ENCODE measurements at regions not wholly inside any gene's neighbourhood (a gene's known extent, or its start where the extent isn't known, plus 50 kb on each side); places are given as distances from the start of the nearest gene placed in this dataset.

DNA sequence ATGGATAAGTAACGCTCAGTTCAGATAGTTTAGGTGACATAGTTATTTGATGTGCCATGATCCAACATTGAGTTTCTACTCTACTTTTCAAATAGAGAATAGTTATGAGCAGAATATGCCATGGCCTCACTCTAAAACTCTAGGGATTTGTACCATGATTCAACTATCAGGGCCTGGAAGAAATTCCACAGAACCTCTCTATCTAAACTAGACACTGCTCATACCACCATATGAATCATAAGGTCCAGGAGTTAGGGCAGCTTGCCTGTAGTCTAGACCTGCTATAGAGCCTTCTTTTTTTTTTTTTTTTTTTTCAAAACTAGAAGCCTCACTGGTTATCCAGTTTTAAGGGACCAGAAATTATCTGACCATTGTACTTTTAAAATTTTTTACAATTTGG is 571.8 kb upstream of the IMPG1 start:
- Mint-ChIP-seq H3K9me3 (peaks cover 0 to 7% (median 2%) of the 10 kb centered on the region in 11 donors), H3K4me1 (no peaks in the 10 kb centered on the region), H3K27me3 (no peaks in the 10 kb centered on the region), H3K4me3 (no peak overlapping the region), H3K27ac (no peak overlapping the region), H3K36me3 (no peaks in the 10 kb centered on the region)
- Histone ChIP-seq H3K9me3 (ENCODE audit: control insufficient read depth in 2 of 3, low read length in 3 of 3) (no peaks in the 10 kb centered on the region), H3K27me3 (ENCODE audit: control insufficient read depth in 2 of 2, insufficient read depth in 2 of 2, low read length in 2 of 2) (no peaks in the 10 kb centered on the region), H3K27ac (ENCODE audit: low read depth, low read length) (no peak overlapping the region), H3K4me3 (ENCODE audit: low read length) (no peak overlapping the region), H3K36me3 (ENCODE audit: control insufficient read depth in 2 of 3, insufficient read depth in 3 of 3, low read length in 3 of 3) (no peaks in the 10 kb centered on the region), H3K4me1 (ENCODE audit: control insufficient read depth in 2 of 2, insufficient read depth in 2 of 2, low read length in 2 of 2) (no peaks in the 10 kb centered on the region)
- intact Hi-C loops (cut with micrococcal nuclease): no loop called here
- POLR2A ChIA-PET: no interaction called here
- CTCF ChIA-PET: no interaction called here
- ATAC-seq: no peak
- no peak for DNase-seq

DNA sequence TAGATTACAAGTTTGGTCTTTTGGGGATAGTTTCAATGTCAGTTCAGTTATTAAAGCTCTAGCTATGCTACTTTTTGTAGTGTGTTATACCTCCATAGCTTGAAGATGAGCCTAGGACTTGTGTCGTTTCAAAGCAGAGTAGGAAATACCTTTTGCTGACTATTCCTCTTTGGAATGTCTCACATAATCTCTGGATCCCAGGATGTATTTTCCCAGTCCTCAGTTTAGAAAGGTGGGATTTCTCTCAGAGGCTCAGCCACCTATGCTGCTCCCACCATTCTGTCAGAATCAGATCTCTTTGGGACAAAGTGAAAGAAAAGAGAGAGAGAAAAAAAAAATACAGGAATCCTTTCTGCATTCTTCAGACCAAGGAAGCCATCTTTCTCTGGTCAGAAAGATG is 567.5 kb upstream of the IMPG1 start:
- no peak for DNase-seq
- H3K27me3 ChIP-seq (ENCODE audit: control insufficient read depth in 2 of 2, insufficient read depth in 2 of 2, low read length in 2 of 2): no peaks in the 10 kb centered on the region
- no peak for ATAC-seq
- no peak overlapping the region for H3K27ac ChIP-seq (ENCODE audit: low read depth, low read length)
- Mint-ChIP-seq H3K27me3 (no peaks in the 10 kb centered on the region), H3K36me3 (no peaks in the 10 kb centered on the region), H3K4me3 (no peak overlapping the region), H3K9me3 (peaks cover 0 to 10% (median 0%) of the 10 kb centered on the region in 11 donors), H3K4me1 (no peaks in the 10 kb centered on the region), H3K27ac (no peak overlapping the region)
- no peaks in the 10 kb centered on the region for H3K36me3 ChIP-seq (ENCODE audit: control insufficient read depth in 2 of 3, insufficient read depth in 3 of 3, low read length in 3 of 3)
- ChIA-PET CTCF (no interaction called here), POLR2A (no interaction called here)
- H3K9me3 ChIP-seq (ENCODE audit: control insufficient read depth in 2 of 3, low read length in 3 of 3): no peaks in the 10 kb centered on the region
- H3K4me3 ChIP-seq (ENCODE audit: low read length): no peak overlapping the region
- intact Hi-C loops (cut with micrococcal nuclease): no loop called here
- H3K4me1 ChIP-seq (ENCODE audit: control insufficient read depth in 2 of 2, insufficient read depth in 2 of 2, low read length in 2 of 2): no peaks in the 10 kb centered on the region

DNA sequence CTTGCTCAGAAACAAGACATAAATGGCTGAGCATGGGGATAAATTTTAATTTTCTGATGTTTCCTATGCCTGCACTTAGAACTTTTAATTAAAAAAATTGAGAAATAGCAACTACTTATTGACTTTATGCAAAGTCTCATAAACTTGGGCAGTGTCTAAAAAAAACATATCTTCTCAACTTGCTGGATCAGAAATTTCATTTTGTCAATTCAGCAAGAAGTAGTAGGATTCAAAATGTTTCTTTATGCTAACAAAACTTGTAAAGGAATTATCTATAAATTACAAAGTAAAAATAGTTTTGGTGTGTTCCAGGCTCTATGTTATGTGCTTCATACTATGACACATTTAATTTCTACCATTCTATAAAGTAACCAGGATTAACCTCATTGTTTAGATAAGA is 562.2 kb upstream of the IMPG1 start:
- intact Hi-C loops (cut with micrococcal nuclease): no loop called here
- no peaks in the 10 kb centered on the region for H3K36me3 ChIP-seq (ENCODE audit: control insufficient read depth in 2 of 3, insufficient read depth in 3 of 3, low read length in 3 of 3)
- H3K4me3 ChIP-seq (ENCODE audit: low read length): no peak overlapping the region
- POLR2A ChIA-PET: no interaction called here
- Mint-ChIP-seq H3K4me1 (no peaks in the 10 kb centered on the region), H3K9me3 (peaks cover 0 to 10% (median 4%) of the 10 kb centered on the region in 11 donors), H3K4me3 (no peak overlapping the region), H3K27me3 (no peaks in the 10 kb centered on the region), H3K27ac (no peak overlapping the region), H3K36me3 (no peaks in the 10 kb centered on the region)
- no peak overlapping the region for H3K27ac ChIP-seq (ENCODE audit: low read depth, low read length)
- H3K27me3 ChIP-seq (ENCODE audit: control insufficient read depth in 2 of 2, insufficient read depth in 2 of 2, low read length in 2 of 2): no peaks in the 10 kb centered on the region
- no peaks in the 10 kb centered on the region for H3K9me3 ChIP-seq (ENCODE audit: control insufficient read depth in 2 of 3, low read length in 3 of 3)
- DNase-seq: no peak
- no peaks in the 10 kb centered on the region for H3K4me1 ChIP-seq (ENCODE audit: control insufficient read depth in 2 of 2, insufficient read depth in 2 of 2, low read length in 2 of 2)
- CTCF ChIA-PET: no interaction called here
- ATAC-seq: no peak

DNA sequence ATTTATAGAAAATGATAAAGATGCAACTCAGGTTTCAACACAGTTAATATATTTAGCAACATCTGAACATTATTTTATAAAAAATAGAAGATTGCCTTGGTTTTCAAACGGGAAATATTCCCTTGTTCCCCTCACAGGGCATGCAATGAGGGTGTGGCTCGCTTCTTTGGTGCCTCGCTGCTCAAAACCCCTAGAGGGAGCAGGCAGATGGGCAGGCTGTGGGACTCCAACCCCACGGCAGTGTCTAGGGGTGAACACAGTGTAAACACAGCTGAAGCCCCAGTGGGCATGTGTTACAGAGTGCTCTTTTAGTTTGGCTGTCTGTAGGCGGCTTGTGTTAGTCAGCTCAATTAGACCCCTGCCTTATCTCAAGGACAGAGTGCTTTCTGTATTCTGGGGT is 560.8 kb upstream of the IMPG1 start:
- H3K27me3 Mint-ChIP-seq: no peaks in the 10 kb centered on the region
- Histone ChIP-seq H3K27ac (ENCODE audit: low read depth, low read length) (no peak overlapping the region), H3K4me1 (ENCODE audit: control insufficient read depth in 2 of 2, insufficient read depth in 2 of 2, low read length in 2 of 2) (no peaks in the 10 kb centered on the region), H3K27me3 (ENCODE audit: control insufficient read depth in 2 of 2, insufficient read depth in 2 of 2, low read length in 2 of 2) (no peaks in the 10 kb centered on the region), H3K4me3 (ENCODE audit: low read length) (no peak overlapping the region), H3K9me3 (ENCODE audit: control insufficient read depth in 2 of 3, low read length in 3 of 3) (no peaks in the 10 kb centered on the region), H3K36me3 (ENCODE audit: control insufficient read depth in 2 of 3, insufficient read depth in 3 of 3, low read length in 3 of 3) (no peaks in the 10 kb centered on the region)
- ChIA-PET POLR2A (no interaction called here), CTCF (no interaction called here)
- no peaks in the 10 kb centered on the region for H3K36me3 Mint-ChIP-seq
- peaks cover 0 to 13% (median 4%) of the 10 kb centered on the region in 11 donors for H3K9me3 Mint-ChIP-seq
- intact Hi-C loops (cut with micrococcal nuclease): no loop called here
- no peak overlapping the region for H3K4me3 Mint-ChIP-seq
- ATAC-seq: no peak
- no peaks in the 10 kb centered on the region for H3K4me1 Mint-ChIP-seq
- no peak overlapping the region for H3K27ac Mint-ChIP-seq
- no peak for DNase-seq

DNA sequence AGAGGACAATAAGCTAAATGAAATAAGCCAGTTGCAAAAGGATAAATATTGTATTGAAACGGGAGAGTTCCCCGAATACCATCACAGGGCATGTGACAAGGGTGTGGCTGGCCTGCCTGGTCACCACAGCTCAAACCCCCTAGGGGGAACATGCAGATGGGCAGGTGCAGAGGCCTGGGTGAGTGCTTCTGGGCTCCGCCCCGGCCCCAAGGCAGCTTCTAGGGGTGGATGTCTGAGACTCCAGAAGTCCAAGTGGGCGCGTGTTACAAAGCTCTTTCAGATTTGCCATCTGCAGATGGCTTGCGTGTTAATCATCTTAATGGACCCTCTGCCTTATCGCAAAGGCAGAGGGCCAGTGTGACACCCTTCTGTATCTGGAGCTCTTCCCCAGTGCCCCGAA is 559.2 kb upstream of the IMPG1 start:
- Mint-ChIP-seq H3K36me3 (peaks cover 0 to 4% (median 0%) of the 10 kb centered on the region in 5 donors), H3K4me3 (no peak overlapping the region), H3K9me3 (peaks cover 0 to 21% (median 8%) of the 10 kb centered on the region in 11 donors), H3K27me3 (no peaks in the 10 kb centered on the region), H3K27ac (no peak overlapping the region), H3K4me1 (no peaks in the 10 kb centered on the region)
- Histone ChIP-seq H3K9me3 (ENCODE audit: control insufficient read depth in 2 of 3, low read length in 3 of 3) (no peaks in the 10 kb centered on the region), H3K4me1 (ENCODE audit: control insufficient read depth in 2 of 2, insufficient read depth in 2 of 2, low read length in 2 of 2) (no peaks in the 10 kb centered on the region), H3K36me3 (ENCODE audit: control insufficient read depth in 2 of 3, insufficient read depth in 3 of 3, low read length in 3 of 3) (no peaks in the 10 kb centered on the region), H3K27me3 (ENCODE audit: control insufficient read depth in 2 of 2, insufficient read depth in 2 of 2, low read length in 2 of 2) (no peaks in the 10 kb centered on the region), H3K27ac (ENCODE audit: low read depth, low read length) (no peak overlapping the region), H3K4me3 (ENCODE audit: low read length) (no peak overlapping the region)
- ATAC-seq (no peak), DNase-seq (no peak)
- intact Hi-C loops (cut with micrococcal nuclease): no loop called here
- ChIA-PET CTCF (no interaction called here), POLR2A (no interaction called here)

DNA sequence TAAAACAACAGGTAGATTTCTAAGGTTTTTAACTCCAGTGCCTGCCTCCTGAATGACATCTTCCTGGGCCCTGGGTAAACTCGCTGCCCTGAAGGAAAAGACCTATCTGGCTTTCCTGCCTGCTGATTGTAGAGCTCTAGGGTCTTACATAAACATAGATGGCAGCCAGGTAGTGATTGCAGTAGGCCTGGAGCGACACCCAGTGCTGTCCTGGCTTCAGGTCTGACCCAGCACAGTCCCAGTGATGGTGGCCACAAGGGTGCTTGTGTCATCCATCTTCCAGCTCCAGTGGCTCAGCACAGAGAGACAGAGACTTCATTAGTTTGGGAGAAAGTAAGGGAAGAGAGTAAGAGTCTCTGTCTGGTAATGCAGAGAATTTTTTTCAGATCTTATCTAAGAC is 542.9 kb upstream of the IMPG1 start:
- no peak overlapping the region for H3K27ac Mint-ChIP-seq
- ATAC-seq (no peak), DNase-seq (no peak)
- H3K27me3 Mint-ChIP-seq: no peaks in the 10 kb centered on the region
- H3K4me3 Mint-ChIP-seq: no peak overlapping the region
- Histone ChIP-seq H3K9me3 (ENCODE audit: control insufficient read depth in 2 of 3, low read length in 3 of 3) (no peaks in the 10 kb centered on the region), H3K27ac (ENCODE audit: low read depth, low read length) (no peak overlapping the region), H3K36me3 (ENCODE audit: control insufficient read depth in 2 of 3, insufficient read depth in 3 of 3, low read length in 3 of 3) (no peaks in the 10 kb centered on the region), H3K4me1 (ENCODE audit: control insufficient read depth in 2 of 2, insufficient read depth in 2 of 2, low read length in 2 of 2) (no peaks in the 10 kb centered on the region), H3K27me3 (ENCODE audit: control insufficient read depth in 2 of 2, insufficient read depth in 2 of 2, low read length in 2 of 2) (no peaks in the 10 kb centered on the region), H3K4me3 (ENCODE audit: low read length) (no peak overlapping the region)
- H3K4me1 Mint-ChIP-seq: no peaks in the 10 kb centered on the region
- intact Hi-C loops (cut with micrococcal nuclease): no loop called here
- no peaks in the 10 kb centered on the region for H3K36me3 Mint-ChIP-seq
- peaks cover 0 to 11% (median 3%) of the 10 kb centered on the region in 11 donors for H3K9me3 Mint-ChIP-seq
- POLR2A ChIA-PET: no interaction called here
- CTCF ChIA-PET: no interaction called here

DNA sequence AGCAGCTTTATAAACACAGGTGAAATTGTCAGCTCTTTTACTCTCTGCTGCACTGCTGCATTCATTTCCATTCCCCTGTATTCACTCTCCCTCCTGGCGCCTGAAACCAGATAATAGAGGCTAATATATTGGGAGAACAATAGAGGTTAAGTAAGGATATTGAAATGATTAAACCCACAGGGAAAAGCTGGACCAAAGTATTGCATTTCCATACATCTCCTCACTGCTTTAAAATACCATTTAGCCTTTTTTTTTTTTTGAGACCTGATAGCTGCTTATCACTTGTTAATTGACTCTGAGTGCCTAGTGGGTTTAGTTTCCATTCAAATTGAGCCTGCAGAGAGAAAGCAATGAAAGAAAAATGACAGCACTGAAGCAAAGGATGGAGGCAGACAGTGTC is 540.5 kb upstream of the IMPG1 start:
- H3K4me1 ChIP-seq (ENCODE audit: control insufficient read depth in 2 of 2, insufficient read depth in 2 of 2, low read length in 2 of 2): no peaks in the 10 kb centered on the region
- Mint-ChIP-seq H3K4me1 (no peaks in the 10 kb centered on the region), H3K4me3 (no peak overlapping the region), H3K36me3 (no peaks in the 10 kb centered on the region), H3K9me3 (peaks cover 0 to 11% (median 3%) of the 10 kb centered on the region in 11 donors), H3K27ac (no peak overlapping the region), H3K27me3 (no peaks in the 10 kb centered on the region)
- intact Hi-C loops (cut with micrococcal nuclease): no loop called here
- H3K27me3 ChIP-seq (ENCODE audit: control insufficient read depth in 2 of 2, insufficient read depth in 2 of 2, low read length in 2 of 2): no peaks in the 10 kb centered on the region
- no peak for DNase-seq
- H3K4me3 ChIP-seq (ENCODE audit: low read length): no peak overlapping the region
- CTCF ChIA-PET: no interaction called here
- no peak overlapping the region for H3K27ac ChIP-seq (ENCODE audit: low read depth, low read length)
- POLR2A ChIA-PET: no interaction called here
- no peak for ATAC-seq
- H3K9me3 ChIP-seq (ENCODE audit: control insufficient read depth in 2 of 3, low read length in 3 of 3): no peaks in the 10 kb centered on the region
- no peaks in the 10 kb centered on the region for H3K36me3 ChIP-seq (ENCODE audit: control insufficient read depth in 2 of 3, insufficient read depth in 3 of 3, low read length in 3 of 3)
